ACHN (cell line): ENCODE measurements at regions not wholly inside any gene's neighbourhood (a gene's known extent, or its start where the extent isn't known, plus 50 kb on each side); places are given as distances from the start of the nearest gene placed in this dataset.

Experiments used
- DNase-seq: peaks from one replicate; pipeline ENCODE4 v3.0.0-alpha.2; 2015
- in situ Hi-C: cut with HindIII; loops from 2 replicates; pipeline ENCODE4 v1.10.0; 2017; ENCODE audit warnings: low sequenced_read_pairs, low pct_ligation_motif_present, low pct_unique_long_range_greater_than_20kb

GRCh38 chr12:116630762-116631161 is 71.6 kb downstream of the MAP1LC3B2 start:
- in situ Hi-C loops, result no loop called here

DNA sequence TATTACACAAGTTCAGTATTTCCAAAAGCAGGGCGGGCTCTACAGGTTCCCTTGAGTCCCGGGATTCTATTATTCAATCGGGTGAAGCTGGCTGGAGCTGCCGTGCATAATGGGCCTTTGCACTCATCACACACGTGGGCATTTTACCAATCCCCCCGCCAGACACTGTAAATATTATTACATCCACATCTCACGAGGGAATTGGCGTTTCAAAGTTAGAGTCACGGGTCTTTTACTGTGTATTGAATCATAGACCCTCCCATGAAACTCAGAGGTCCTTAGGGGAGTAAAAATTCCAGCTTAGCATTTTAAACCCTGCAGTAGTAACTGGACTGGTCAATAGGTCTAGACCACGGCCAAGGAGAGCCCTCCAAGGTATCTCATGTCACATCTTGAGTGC is 70.3 kb downstream of the MAP1LC3B2 start:
- no peak for DNase-seq
- in situ Hi-C loops, result no loop called here

More at GRCh38 chr12:116630762-116631161, 71.6 kb downstream of the MAP1LC3B2 start:
- DNase-seq, result no peak

DNA sequence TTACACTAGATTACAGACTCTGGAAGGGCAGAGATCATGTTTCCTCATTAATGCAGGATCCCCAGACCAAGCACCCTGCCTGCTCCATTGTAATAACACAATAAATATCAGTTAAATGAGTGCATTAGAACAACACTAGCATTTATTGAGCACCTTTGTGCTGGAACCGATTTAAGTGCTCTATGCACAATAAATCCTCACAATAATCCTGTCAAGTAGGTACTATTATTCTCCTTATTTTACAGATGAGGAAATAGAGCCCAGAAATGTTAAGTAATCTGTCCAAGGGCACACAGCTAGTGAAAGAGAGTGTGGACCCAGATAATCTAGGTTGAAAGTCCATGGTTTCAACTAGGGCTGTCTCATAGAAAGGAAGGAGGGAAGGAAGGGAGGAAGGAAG is 69.8 kb downstream of the MAP1LC3B2 start:
- in situ Hi-C loops, result no loop called here
- no peak for DNase-seq

DNA sequence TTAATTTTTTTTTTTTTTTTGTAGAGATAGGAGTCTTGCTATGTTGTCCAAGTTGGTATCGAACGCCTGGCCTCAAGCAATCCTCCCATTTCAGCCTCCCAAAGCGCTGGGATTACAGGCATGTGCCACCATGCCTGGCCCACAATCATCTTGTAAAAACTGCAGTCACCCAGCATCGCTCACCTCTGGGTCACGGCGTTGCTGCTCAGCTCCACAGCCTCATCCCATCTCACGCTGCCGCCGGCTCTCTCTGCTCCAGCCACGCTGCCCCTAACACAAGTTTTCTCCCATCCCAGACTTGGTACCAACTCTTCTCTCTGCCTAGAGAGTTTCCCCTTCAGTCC is 69.2 kb downstream of the MAP1LC3B2 start:
- in situ Hi-C loops, result no loop called here
- DNase-seq, result no peak
